ENCODE measurements at regions not wholly inside any gene's neighbourhood (a gene's known extent, or its start where the extent isn't known, plus 50 kb on each side); places are given as distances from the start of the nearest gene placed in this dataset.
"Not testable (repeated sequence)": the region's sequence is repeated elsewhere in the genome, so short reads cannot be mapped to it uniquely, and the experiment has no call there.

GRCh38 chr15:20016941-20017340 is 524.7 kb downstream of the GOLGA6L6 start:
- not testable (repeated sequence) for TF ChIP-seq CTCF (IDR thresholded peaks at IDR 0.05); POLR2AphosphoS5 (IDR thresholded peaks at IDR 0.05; ENCODE audit: low read depth, low read length)

Data from Panc1 (cell line).